WTC11 (cell line): ENCODE measurements at regions not wholly inside any gene's neighbourhood (a gene's known extent, or its start where the extent isn't known, plus 50 kb on each side); places are given as distances from the start of the nearest gene placed in this dataset.

ENCODE experiments used
- ATAC-seq: fragments of 200-7000 bp; cut with Tn5 transposase; 2 replicates; pipeline ENCODE4 v1.10.0; 2021; ENCODE audit warnings: mild to moderate bottlenecking, moderate library complexity
- CTCF ChIA-PET: fragments of 300-600 bp; sonication (Branson Sonifier 250); formaldehyde crosslinking; loops from one replicate; lab custom pipeline; 2021; ENCODE audit warnings: antibody characterized with exemption; lab: Charles Lee
- POLR2A ChIA-PET: fragments of 350-600 bp; sonication (Branson Sonifier 250); formaldehyde crosslinking; loops from one replicate; lab custom pipeline; 2021; ENCODE audit warnings: antibody characterized with exemption; lab: Charles Lee
- DNase-seq: peaks from one replicate; pipeline ENCODE4 v3.0.0; 2021; ENCODE audit warnings: low spot score
- H3K27ac Mint-ChIP-seq: 2 replicates; pipeline ENCODE4 v1.8.0; 2021; ENCODE audit warnings: mixed read lengths
- H3K27me3 Mint-ChIP-seq: 2 replicates; pipeline ENCODE4 v1.8.0; 2021; ENCODE audit warnings: low read depth, mild to moderate bottlenecking, moderate library complexity, mixed read lengths
- H3K36me3 Mint-ChIP-seq: 2 replicates; pipeline ENCODE4 v1.8.0; 2021; ENCODE audit warnings: mixed read lengths
- H3K4me1 Mint-ChIP-seq: 2 replicates; pipeline ENCODE4 v1.8.0; 2022; ENCODE audit warnings: mixed read lengths
- H3K4me3 Mint-ChIP-seq: 2 replicates; pipeline ENCODE4 v1.8.0; 2021; ENCODE audit warnings: mild to moderate bottlenecking, moderate library complexity, mixed read lengths
- H3K9me3 Mint-ChIP-seq: 2 replicates; pipeline ENCODE4 v1.8.0; 2021; ENCODE audit warnings: mixed read lengths
- CBFB ChIP-seq: sonication (generic); formaldehyde crosslinking; IDR thresholded peaks from 2 replicates; pipeline ENCODE4 v1.8.1; 2022; ENCODE audit warnings: mild to moderate bottlenecking, low read depth, missing genetic modification reagents
- ELF4 ChIP-seq: sonication (generic); formaldehyde crosslinking; IDR thresholded peaks from 2 replicates; pipeline ENCODE4 v1.8.1; 2022; ENCODE audit warnings: low read depth, mild to moderate bottlenecking, moderate library complexity, missing genetic modification reagents
- EMX1 ChIP-seq: fragments of 250-450 bp; sonication (Bioruptor Pico); IDR thresholded peaks from 2 replicates; pipeline ENCODE4 v1.8.0; 2021; ENCODE audit warnings: mild to moderate bottlenecking
- ESRRA ChIP-seq: sonication (generic); formaldehyde crosslinking; IDR thresholded peaks from 2 replicates; pipeline ENCODE4 v1.8.1; 2022; ENCODE audit warnings: mild to moderate bottlenecking, missing genetic modification reagents, borderline replicate concordance
- ETV6 ChIP-seq: sonication (generic); formaldehyde crosslinking; IDR thresholded peaks from 2 replicates; pipeline ENCODE4 v1.8.1; 2022; ENCODE audit warnings: mild to moderate bottlenecking, missing genetic modification reagents
- FOXK1 ChIP-seq: sonication (generic); formaldehyde crosslinking; IDR thresholded peaks from 2 replicates; pipeline ENCODE4 v1.8.0; 2022; ENCODE audit warnings: mild to moderate bottlenecking, moderate library complexity, missing genetic modification reagents
- GABPB1 ChIP-seq: sonication (generic); formaldehyde crosslinking; IDR thresholded peaks from 2 replicates; pipeline ENCODE4 v1.8.1; 2023; ENCODE audit warnings: mild to moderate bottlenecking, missing genetic modification reagents
- GTF2I ChIP-seq: fragments of 250-450 bp; sonication (Bioruptor Pico); conservative IDR thresholded peaks from 2 replicates; pipeline ENCODE4 v1.4.0; 2021; ENCODE audit warnings: mild to moderate bottlenecking
- HMGA2 ChIP-seq: fragments of 250-450 bp; sonication (Bioruptor Pico); IDR thresholded peaks from 2 replicates; pipeline ENCODE4 v1.4.0; 2021; ENCODE audit warnings: mild to moderate bottlenecking, moderate library complexity
- IRF2 ChIP-seq: sonication (generic); formaldehyde crosslinking; IDR thresholded peaks from 2 replicates; pipeline ENCODE4 v1.8.0; 2022; ENCODE audit warnings: low read depth, missing genetic modification reagents, borderline replicate concordance
- NFATC4 ChIP-seq: fragments of 250-450 bp; sonication (Bioruptor Pico); IDR thresholded peaks from 2 replicates; pipeline ENCODE4 v1.9.0; 2021; ENCODE audit warnings: mild to moderate bottlenecking
- NFYB ChIP-seq: sonication (generic); formaldehyde crosslinking; conservative IDR thresholded peaks from 2 replicates; pipeline ENCODE4 v1.8.0; 2022; ENCODE audit warnings: low read depth, missing genetic modification reagents
- RELA ChIP-seq: sonication (generic); formaldehyde crosslinking; IDR thresholded peaks from 2 replicates; pipeline ENCODE4 v1.8.1; 2022; ENCODE audit warnings: missing genetic modification reagents, mild to moderate bottlenecking, borderline replicate concordance
- SMAD4 ChIP-seq: sonication (generic); formaldehyde crosslinking; IDR thresholded peaks from 2 replicates; pipeline ENCODE4 v1.8.0; 2022; ENCODE audit warnings: mild to moderate bottlenecking, missing genetic modification reagents
- TCF7 ChIP-seq: sonication (generic); formaldehyde crosslinking; IDR thresholded peaks from 2 replicates; pipeline ENCODE4 v1.8.0; 2022; ENCODE audit warnings: mild to moderate bottlenecking, low read depth, missing genetic modification reagents, moderate library complexity
- TEAD1 ChIP-seq: sonication (generic); formaldehyde crosslinking; IDR thresholded peaks from 2 replicates; pipeline ENCODE4 v1.8.0; 2022; ENCODE audit warnings: mild to moderate bottlenecking, missing genetic modification reagents
- TP53 ChIP-seq: sonication (generic); formaldehyde crosslinking; IDR thresholded peaks from 2 replicates; pipeline ENCODE4 v1.8.1; 2023; ENCODE audit warnings: mild to moderate bottlenecking, missing genetic modification reagents
- ZNF219 ChIP-seq: sonication (generic); formaldehyde crosslinking; IDR thresholded peaks from 2 replicates; pipeline ENCODE4 v1.8.0; 2023; ENCODE audit warnings: missing genetic modification reagents, mild to moderate bottlenecking, borderline replicate concordance
- TF ChIP-seq, protein P1 (sequence below): fragments of 250-450 bp; sonication (Bioruptor Pico); IDR thresholded peaks from 2 replicates; pipeline ENCODE4 v1.9.0; 2021; ENCODE audit warnings: moderate library complexity, mild to moderate bottlenecking, inconsistent platforms, borderline replicate concordance
- TF ChIP-seq, protein P2 (sequence below): sonication (generic); formaldehyde crosslinking; conservative IDR thresholded peaks from 2 replicates; pipeline ENCODE4 v1.8.1; 2023; ENCODE audit warnings: mild to moderate bottlenecking, low read depth, missing genetic modification reagents, moderate library complexity
- TF ChIP-seq, protein P3 (sequence below): fragments of 250-450 bp; sonication (Bioruptor Pico); IDR thresholded peaks from 2 replicates; pipeline ENCODE4 v1.9.0; 2021; ENCODE audit warnings: mild to moderate bottlenecking
- TF ChIP-seq, protein P4 (sequence below): sonication (generic); formaldehyde crosslinking; IDR thresholded peaks from 2 replicates; pipeline ENCODE4 v1.8.0; 2023; ENCODE audit warnings: mild to moderate bottlenecking, missing genetic modification reagents
- TF ChIP-seq, protein P5 (sequence below): sonication (generic); formaldehyde crosslinking; IDR thresholded peaks from 2 replicates; pipeline ENCODE4 v1.8.1; 2022; ENCODE audit warnings: mild to moderate bottlenecking, moderate library complexity, missing genetic modification reagents

DNA sequence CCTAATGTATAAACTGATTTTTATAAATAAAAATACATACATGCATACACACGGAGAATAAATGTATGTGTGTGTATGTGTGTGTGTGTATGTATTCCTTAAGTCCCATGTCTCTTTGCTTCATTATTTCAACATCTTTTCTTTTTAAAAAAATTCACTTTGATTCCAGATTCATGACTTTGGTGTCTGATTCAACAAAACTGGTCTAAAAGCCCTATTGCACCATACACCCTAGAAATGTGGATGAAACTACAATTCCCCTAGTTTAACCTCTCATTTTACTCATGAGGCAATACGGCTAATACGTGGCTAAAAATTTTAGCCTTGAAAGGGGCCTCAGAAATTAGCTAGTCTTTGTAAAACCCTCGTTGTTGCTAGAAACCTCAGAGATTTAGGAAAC is 228.1 kb downstream of the ADAMTS9 start:
- Mint-ChIP-seq H3K36me3 (no peaks in the 10 kb centered on the region), H3K9me3 (no peaks in the 10 kb centered on the region), H3K27me3 (no peaks in the 10 kb centered on the region), H3K4me3 (no peak overlapping the region), H3K4me1 (peaks cover 28% of the 10 kb centered on the region), H3K27ac (no peak overlapping the region)
- TF ChIP-seq ESRRA, result no peak
- TF ChIP-seq SMAD4 (CRISPR knock-in tag), result no peak
- TF ChIP-seq NFATC4 (CRISPR knock-in tag), result no peak
- TF ChIP-seq GABPB1 (CRISPR knock-in tag), result no peak
- TF ChIP-seq FOXK1 (CRISPR knock-in tag), result no peak
- TF ChIP-seq TEAD1, result no peak
- TF ChIP-seq CBFB (CRISPR knock-in tag), result no peak
- no peak for TF ChIP-seq EMX1 (CRISPR knock-in tag)
- no peak for TF ChIP-seq GTF2I
- no peak for TF ChIP-seq RELA (CRISPR knock-in tag)
- TF ChIP-seq, protein P1, sequence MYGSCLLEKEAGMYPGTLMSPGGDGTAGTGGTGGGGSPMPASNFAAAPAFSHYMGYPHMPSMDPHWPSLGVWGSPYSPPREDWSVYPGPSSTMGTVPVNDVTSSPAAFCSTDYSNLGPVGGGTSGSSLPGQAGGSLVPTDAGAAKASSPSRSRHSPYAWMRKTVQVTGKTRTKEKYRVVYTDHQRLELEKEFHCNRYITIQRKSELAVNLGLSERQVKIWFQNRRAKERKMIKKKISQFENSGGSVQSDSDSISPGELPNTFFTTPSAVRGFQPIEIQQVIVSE, result no peak
- TF ChIP-seq, protein P2, sequence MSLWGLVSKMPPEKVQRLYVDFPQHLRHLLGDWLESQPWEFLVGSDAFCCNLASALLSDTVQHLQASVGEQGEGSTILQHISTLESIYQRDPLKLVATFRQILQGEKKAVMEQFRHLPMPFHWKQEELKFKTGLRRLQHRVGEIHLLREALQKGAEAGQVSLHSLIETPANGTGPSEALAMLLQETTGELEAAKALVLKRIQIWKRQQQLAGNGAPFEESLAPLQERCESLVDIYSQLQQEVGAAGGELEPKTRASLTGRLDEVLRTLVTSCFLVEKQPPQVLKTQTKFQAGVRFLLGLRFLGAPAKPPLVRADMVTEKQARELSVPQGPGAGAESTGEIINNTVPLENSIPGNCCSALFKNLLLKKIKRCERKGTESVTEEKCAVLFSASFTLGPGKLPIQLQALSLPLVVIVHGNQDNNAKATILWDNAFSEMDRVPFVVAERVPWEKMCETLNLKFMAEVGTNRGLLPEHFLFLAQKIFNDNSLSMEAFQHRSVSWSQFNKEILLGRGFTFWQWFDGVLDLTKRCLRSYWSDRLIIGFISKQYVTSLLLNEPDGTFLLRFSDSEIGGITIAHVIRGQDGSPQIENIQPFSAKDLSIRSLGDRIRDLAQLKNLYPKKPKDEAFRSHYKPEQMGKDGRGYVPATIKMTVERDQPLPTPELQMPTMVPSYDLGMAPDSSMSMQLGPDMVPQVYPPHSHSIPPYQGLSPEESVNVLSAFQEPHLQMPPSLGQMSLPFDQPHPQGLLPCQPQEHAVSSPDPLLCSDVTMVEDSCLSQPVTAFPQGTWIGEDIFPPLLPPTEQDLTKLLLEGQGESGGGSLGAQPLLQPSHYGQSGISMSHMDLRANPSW (CRISPR knock-in tag), result no peak
- TF ChIP-seq, protein P3, sequence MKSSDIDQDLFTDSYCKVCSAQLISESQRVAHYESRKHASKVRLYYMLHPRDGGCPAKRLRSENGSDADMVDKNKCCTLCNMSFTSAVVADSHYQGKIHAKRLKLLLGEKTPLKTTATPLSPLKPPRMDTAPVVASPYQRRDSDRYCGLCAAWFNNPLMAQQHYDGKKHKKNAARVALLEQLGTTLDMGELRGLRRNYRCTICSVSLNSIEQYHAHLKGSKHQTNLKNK (CRISPR knock-in tag), result no peak
- TF ChIP-seq, protein P4, sequence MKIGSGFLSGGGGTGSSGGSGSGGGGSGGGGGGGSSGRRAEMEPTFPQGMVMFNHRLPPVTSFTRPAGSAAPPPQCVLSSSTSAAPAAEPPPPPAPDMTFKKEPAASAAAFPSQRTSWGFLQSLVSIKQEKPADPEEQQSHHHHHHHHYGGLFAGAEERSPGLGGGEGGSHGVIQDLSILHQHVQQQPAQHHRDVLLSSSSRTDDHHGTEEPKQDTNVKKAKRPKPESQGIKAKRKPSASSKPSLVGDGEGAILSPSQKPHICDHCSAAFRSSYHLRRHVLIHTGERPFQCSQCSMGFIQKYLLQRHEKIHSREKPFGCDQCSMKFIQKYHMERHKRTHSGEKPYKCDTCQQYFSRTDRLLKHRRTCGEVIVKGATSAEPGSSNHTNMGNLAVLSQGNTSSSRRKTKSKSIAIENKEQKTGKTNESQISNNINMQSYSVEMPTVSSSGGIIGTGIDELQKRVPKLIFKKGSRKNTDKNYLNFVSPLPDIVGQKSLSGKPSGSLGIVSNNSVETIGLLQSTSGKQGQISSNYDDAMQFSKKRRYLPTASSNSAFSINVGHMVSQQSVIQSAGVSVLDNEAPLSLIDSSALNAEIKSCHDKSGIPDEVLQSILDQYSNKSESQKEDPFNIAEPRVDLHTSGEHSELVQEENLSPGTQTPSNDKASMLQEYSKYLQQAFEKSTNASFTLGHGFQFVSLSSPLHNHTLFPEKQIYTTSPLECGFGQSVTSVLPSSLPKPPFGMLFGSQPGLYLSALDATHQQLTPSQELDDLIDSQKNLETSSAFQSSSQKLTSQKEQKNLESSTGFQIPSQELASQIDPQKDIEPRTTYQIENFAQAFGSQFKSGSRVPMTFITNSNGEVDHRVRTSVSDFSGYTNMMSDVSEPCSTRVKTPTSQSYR (CRISPR knock-in tag), result no peak
- TF ChIP-seq ZNF219, result no peak
- TF ChIP-seq ETV6, result no peak
- no peak for TF ChIP-seq ELF4 (CRISPR knock-in tag)
- TF ChIP-seq, protein P5, sequence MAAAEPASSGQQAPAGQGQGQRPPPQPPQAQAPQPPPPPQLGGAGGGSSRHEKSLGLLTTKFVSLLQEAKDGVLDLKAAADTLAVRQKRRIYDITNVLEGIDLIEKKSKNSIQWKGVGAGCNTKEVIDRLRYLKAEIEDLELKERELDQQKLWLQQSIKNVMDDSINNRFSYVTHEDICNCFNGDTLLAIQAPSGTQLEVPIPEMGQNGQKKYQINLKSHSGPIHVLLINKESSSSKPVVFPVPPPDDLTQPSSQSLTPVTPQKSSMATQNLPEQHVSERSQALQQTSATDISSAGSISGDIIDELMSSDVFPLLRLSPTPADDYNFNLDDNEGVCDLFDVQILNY (CRISPR knock-in tag), result no peak
- TF ChIP-seq HMGA2 (CRISPR knock-in tag), result no peak
- TF ChIP-seq TP53, result no peak
- POLR2A ChIA-PET, result no interaction called here
- CTCF ChIA-PET, result interaction anchor here (1.6 kb wide), 1 partner anchor 9 kb away, joined by 3 read pairs; no protein-coding TSS in a partner anchor
- ATAC-seq (no peak), DNase-seq (no peak)

DNA sequence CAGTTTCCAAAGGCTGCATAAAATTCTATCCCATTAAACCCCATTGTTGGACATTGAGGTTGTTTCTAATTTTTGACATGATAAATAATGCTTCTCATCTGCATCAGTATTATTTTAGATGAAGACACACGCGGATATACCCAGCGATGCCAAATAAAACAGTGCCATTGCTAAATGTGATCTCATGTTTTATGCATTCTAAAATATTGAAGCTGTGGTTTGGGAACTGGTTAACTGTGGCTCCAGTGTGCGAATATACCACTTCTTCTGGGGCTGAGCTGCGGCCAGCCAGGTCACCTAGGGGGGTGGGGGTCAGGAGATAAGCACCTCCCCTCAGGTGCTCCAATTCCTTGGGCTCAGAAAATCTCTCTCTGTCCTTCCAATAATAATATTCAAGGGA is 230.0 kb downstream of the ADAMTS9 start:
- Mint-ChIP-seq H3K36me3 (no peaks in the 10 kb centered on the region), H3K9me3 (no peaks in the 10 kb centered on the region), H3K27me3 (no peaks in the 10 kb centered on the region), H3K27ac (no peak overlapping the region), H3K4me3 (no peak overlapping the region), H3K4me1 (peaks cover 28% of the 10 kb centered on the region)
- ChIA-PET CTCF (no interaction called here), POLR2A (no interaction called here)
- TF ChIP-seq NFYB (CRISPR knock-in tag) (no peak), IRF2 (CRISPR knock-in tag) (no peak), TCF7 (CRISPR knock-in tag) (no peak)
- no peak for ATAC-seq
- no peak for DNase-seq
